ENCODE measurements at regions not wholly inside any gene's neighbourhood (a gene's known extent, or its start where the extent isn't known, plus 50 kb on each side); places are given as distances from the start of the nearest gene placed in this dataset.

DNA sequence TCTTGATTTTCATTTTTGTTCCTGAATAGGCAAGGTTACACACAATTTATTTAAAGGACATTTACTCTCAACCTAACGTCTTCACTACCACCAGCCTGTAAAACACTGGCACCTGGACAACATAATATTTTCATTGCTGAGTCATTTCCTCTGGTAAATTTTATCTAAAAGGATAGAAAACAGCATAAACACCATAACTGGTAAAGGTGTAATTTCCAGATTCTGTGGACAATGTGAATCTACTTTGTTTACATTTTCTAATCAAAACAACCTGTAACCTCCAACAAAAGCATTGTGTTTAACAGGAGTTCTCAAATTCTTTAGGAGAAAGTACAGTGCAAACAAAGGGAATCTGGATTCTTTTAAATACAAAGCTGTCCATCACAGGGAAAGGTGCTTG lies 472.0 kb upstream of the AKR1E2 start:
- Histone ChIP-seq H3K4me3 (ENCODE audit: low read length) (no peak overlapping the region), H3K27me3 (ENCODE audit: insufficient read depth, low read length) (no peaks in the 10 kb centered on the region), H3K4me1 (ENCODE audit: insufficient read depth, low read length) (no peaks in the 10 kb centered on the region), H3K9me3 (ENCODE audit: low read depth, low read length) (no peaks in the 10 kb centered on the region)

DNA sequence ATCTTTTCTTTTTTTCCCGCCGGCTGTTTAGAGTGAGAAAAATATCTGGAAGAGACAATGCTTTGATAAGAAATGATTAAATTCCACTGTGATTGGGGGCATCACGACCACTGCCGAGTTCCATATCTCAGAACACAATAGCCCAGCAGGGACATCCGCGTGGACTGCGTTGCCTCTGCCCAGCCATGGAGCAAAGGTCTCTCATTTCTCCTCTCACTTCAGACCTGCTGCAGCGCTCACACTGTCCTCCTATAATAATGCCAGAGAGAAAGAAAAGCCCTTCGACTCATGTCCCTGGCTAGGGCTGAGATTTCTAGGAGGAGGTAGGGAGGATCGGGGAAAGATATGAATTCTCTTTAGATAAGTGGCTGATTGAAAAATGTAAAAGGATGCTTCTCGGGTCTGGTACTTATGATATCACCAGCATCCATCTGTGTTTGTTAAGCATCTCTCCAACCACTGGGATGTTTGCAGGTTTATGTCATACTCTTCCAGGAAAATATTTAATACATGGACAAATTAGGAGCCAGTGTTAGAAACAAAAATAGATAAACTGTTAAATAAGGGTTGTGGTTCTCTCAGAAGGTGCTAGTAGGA lies 472.9 kb upstream of the AKR1E2 start:
- no peaks in the 10 kb centered on the region for H3K9me3 ChIP-seq (ENCODE audit: low read depth, low read length)

DNA sequence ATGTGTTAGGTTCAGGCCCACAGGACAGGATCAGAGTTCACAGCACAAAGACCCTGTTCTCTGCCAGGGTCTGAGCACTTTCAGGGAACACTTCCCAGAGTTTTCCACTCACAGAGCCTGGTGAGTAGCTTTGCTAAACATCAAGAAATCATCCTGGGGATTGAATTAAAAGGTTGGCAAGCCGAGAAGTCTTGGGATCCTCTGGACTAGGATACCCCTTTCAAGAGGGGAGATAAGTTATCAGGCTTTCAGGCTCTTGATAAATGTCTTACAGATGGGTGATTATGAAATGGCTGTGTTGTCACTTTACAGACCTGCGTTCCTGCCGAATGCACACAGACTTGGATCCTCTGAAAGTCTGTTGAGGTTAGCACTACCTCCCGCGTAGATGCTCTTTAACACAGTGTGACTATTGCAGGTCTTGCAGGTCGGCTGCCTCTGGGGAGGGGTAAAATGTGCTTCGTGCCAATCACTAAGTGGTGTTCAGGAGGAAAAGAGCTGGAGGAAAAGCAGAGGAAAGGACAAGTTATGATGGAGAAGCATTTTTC lies 473.5 kb upstream of the AKR1E2 start:
- no peaks in the 10 kb centered on the region for H3K9me3 ChIP-seq (ENCODE audit: low read depth, low read length)
- no peak overlapping the region for H3K4me3 ChIP-seq (ENCODE audit: low read length)
- no peaks in the 10 kb centered on the region for H3K27me3 ChIP-seq (ENCODE audit: insufficient read depth, low read length)
- H3K4me1 ChIP-seq (ENCODE audit: insufficient read depth, low read length), result no peaks in the 10 kb centered on the region

More for the DNA sequence above, 472.9 kb upstream of the AKR1E2 start:
- Histone ChIP-seq H3K4me3 (ENCODE audit: low read length) (no peak overlapping the region), H3K27me3 (ENCODE audit: insufficient read depth, low read length) (no peaks in the 10 kb centered on the region), H3K4me1 (ENCODE audit: insufficient read depth, low read length) (no peaks in the 10 kb centered on the region)

DNA sequence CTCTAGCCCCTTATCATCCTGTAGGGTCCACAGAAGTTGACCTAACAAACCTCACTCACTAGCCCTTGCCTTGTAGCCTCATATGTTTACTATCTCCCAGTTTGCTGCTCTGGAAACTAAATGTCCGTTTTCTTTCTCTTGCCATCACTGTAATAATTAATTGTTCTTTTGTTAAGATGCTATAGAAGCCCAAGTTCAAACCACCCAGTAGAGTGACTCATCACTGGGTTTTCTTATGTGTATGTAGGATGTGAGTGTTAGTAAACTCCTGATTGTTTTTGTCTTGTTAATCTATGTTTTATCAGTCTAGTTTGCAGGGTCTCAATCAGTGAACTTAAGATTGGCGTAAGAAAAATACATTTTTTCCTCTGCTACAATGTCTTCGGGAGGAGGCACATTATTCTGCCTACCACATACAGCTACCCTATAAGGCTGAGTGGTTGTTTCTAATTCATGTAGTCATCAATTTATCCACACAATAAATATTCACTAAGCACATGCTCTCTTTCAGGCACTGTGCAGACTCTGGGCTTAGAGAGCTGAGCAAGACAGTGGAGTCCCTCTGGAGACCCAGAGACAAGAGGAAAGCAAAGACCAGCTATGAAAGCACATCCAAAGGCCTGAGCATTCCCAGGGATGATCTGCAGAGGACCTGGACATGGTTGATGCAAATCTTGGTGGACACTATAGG lies 474.1 kb upstream of the AKR1E2 start:
- no peaks in the 10 kb centered on the region for H3K27me3 ChIP-seq (ENCODE audit: insufficient read depth, low read length)

DNA sequence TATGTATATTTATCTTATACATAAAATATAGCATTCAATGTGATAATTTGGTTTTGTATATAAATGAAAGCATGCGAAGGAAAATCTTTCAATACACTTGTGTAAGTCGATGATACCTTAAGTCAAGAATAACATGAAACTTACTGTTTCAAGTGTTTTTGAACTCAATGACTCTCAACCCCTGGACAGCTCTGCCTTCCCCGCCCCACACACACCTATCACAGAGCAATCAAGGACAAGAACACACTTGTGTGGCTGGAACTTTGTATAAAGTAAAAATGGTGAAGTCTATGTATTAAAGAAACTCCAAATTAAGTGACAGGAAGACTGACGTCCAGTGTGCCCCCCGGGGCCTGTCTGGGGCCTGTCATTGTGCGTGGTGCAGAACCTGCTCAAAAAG lies 478.6 kb upstream of the AKR1E2 start:
- Histone ChIP-seq H3K27me3 (ENCODE audit: insufficient read depth, low read length) (no peaks in the 10 kb centered on the region), H3K4me3 (ENCODE audit: low read length) (no peak overlapping the region), H3K4me1 (ENCODE audit: insufficient read depth, low read length) (no peaks in the 10 kb centered on the region), H3K9me3 (ENCODE audit: low read depth, low read length) (no peaks in the 10 kb centered on the region)

More for the DNA sequence above, 474.1 kb upstream of the AKR1E2 start:
- Histone ChIP-seq H3K9me3 (ENCODE audit: low read depth, low read length) (no peaks in the 10 kb centered on the region), H3K4me3 (ENCODE audit: low read length) (no peak overlapping the region), H3K4me1 (ENCODE audit: insufficient read depth, low read length) (no peaks in the 10 kb centered on the region)

DNA sequence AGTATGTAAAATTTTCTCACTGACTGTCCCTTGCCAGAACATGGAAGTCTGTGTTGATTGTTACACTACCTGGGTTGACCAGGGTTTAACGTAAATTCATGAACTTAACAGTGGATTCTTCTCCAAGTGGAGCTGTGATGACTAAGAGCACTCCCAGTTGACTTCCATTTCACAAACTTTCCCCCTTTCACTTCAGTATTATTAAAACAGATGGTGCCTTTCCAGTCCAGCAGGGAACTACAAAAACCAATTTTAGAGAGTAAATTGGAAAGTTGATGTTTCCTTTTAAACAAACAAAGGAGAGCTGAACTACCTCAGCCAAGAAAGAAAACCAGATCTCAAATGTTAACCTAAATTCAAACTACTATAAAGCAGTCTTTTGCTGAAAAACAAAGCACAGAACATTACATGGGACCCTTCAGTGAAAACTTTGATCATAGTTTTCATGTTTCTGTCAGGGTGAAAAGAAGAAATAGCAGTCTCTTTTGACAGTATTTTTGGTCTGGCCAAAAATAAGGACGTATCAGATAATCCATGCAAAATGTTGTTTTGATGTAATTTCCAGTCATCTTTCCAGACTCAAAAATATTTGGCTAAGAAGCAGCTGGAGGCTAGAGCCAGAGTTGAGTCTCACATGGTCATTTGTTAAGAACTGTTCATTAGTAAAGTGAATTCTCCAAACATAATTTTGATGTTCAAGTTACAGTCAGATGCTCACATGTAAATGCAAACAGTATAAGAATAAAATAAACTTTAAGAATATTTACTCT lies 479.9 kb upstream of the AKR1E2 start:
- Histone ChIP-seq H3K27me3 (ENCODE audit: insufficient read depth, low read length) (no peaks in the 10 kb centered on the region), H3K4me1 (ENCODE audit: insufficient read depth, low read length) (no peaks in the 10 kb centered on the region), H3K4me3 (ENCODE audit: low read length) (no peak overlapping the region), H3K9me3 (ENCODE audit: low read depth, low read length) (no peaks in the 10 kb centered on the region)

DNA sequence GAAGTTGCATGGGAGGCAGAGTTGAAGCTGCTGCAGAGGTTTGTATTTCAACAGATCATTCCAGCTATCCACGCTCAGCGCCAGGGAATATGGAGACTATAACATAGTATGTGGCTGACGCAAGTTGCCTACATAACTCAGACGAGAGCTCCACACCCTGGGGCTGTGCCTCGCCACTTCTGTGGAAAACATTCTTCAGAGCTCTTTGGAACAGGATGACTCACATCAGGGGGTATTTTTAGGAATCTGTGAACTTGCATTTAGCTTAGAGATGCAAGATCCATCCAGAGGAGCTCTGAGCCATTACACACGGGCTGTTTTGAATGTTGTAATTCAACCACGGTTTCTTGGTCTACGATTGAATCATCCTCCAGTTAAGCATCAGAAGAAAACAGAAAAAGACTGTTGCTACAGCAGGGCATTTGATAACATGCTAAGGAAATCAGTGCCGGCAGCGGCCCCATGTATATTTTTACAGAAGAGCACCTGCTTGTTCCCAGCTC lies 481.5 kb upstream of the AKR1E2 start:
- H3K27me3 ChIP-seq (ENCODE audit: insufficient read depth, low read length), result no peaks in the 10 kb centered on the region
- H3K9me3 ChIP-seq (ENCODE audit: low read depth, low read length), result no peaks in the 10 kb centered on the region
- H3K4me3 ChIP-seq (ENCODE audit: low read length), result no peak overlapping the region
- no peaks in the 10 kb centered on the region for H3K4me1 ChIP-seq (ENCODE audit: insufficient read depth, low read length)

DNA sequence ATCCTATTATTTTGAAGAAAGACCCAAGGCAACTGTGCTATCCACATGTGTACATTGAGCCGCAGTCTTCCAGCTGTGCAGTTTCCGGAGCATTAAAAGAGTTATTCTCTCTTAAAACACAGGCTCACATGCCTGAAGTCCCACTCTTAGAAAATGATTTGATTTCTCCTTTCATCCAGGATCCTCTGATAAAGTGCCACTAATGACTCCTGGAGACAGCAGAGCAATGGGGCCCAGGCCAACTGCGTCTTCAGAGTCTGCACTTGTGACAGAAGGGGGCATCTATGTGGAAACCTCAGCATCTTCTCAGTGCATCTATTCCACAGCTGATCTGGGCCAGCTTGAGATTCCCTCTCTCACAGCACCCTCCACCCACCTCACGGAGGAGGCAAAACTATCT lies 482.1 kb upstream of the AKR1E2 start:
- H3K4me1 ChIP-seq (ENCODE audit: insufficient read depth, low read length), result no peaks in the 10 kb centered on the region
- no peaks in the 10 kb centered on the region for H3K27me3 ChIP-seq (ENCODE audit: insufficient read depth, low read length)
- H3K4me3 ChIP-seq (ENCODE audit: low read length), result no peak overlapping the region
- H3K9me3 ChIP-seq (ENCODE audit: low read depth, low read length), result no peaks in the 10 kb centered on the region

DNA sequence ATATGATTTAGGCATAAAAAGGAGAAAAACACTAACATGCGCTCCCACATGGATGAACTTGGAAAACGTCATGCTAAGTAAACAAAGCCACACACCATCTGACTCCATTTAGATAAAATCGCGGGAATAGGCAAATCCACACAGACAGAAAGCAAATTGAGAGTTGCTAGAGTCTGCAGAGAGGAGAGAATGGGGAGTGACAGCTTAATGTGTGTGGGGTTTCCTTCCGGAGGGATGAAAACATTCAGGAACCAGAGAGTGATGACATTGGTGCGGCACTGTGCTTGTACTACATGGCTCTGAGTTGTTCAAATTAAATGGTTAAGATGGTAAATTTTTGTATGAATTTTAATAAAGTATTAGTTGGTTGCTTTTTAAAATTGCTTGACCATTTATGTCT lies 482.9 kb upstream of the AKR1E2 start:
- no peaks in the 10 kb centered on the region for H3K27me3 ChIP-seq (ENCODE audit: insufficient read depth, low read length)
- no peak overlapping the region for H3K4me3 ChIP-seq (ENCODE audit: low read length)
- H3K9me3 ChIP-seq (ENCODE audit: low read depth, low read length), result no peaks in the 10 kb centered on the region
- no peaks in the 10 kb centered on the region for H3K4me1 ChIP-seq (ENCODE audit: insufficient read depth, low read length)

DNA sequence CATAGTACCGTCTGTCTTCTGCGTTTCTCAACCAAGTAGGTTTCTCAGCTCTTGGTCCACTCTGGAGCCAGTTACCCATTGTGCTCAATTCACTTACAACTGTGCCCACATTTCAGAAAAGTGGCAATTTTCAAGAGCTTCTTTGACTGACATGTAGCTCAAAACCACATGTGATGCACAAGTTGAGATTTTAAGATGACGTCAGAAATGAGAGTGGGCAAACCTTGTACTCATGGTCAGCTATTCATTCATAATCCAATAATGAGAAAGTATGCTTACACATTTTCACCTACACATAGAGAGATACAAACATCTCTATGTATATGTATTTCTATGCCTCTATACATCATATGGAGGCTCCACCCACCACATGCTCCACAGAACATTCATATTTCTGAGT lies 487.2 kb upstream of the AKR1E2 start:
- Histone ChIP-seq H3K27me3 (ENCODE audit: insufficient read depth, low read length) (no peaks in the 10 kb centered on the region), H3K4me3 (ENCODE audit: low read length) (no peak overlapping the region), H3K4me1 (ENCODE audit: insufficient read depth, low read length) (no peaks in the 10 kb centered on the region), H3K9me3 (ENCODE audit: low read depth, low read length) (peaks cover 9% of the 10 kb centered on the region)

DNA sequence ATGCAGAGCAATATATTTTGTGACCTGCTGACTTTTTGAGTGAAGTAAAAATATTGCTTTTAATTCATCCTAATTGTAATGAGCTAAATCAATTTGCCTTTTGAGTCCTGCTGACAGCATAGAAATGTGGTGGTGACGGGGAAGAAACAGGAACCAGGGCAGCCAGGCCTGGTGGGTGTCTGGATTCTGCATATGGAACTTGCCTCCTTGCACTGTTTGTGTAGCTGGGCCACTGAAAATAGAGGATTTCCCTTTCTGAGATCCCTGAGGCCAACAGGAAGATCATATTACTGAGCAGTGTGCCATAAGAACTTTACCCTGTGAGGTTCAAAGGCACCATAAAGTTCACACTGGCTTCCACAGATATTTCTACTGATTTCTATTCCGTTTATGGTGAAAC lies 488.4 kb upstream of the AKR1E2 start:
- Histone ChIP-seq H3K9me3 (ENCODE audit: low read depth, low read length) (peaks cover 21% of the 10 kb centered on the region), H3K4me1 (ENCODE audit: insufficient read depth, low read length) (no peaks in the 10 kb centered on the region), H3K4me3 (ENCODE audit: low read length) (no peak overlapping the region), H3K27me3 (ENCODE audit: insufficient read depth, low read length) (no peaks in the 10 kb centered on the region)

DNA sequence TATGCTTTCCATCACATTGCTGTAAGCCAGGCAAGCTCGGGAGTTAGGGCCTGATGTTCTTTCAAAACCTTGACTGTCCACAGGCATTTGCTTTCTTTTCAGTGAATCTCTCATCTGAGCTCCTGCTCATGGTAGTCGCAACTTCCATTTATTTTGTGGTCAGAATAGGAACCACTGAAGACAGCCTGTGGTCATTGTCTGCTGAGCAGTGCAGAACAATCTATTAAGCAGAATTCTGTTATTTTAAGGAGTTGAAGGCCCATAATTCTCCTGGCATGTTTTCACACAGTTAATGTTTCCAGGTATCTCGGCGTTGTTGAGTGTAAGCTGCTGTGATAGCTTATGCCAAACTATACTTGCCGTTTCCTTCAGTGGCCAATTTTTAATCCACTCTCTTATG lies 491.1 kb upstream of the AKR1E2 start:
- Histone ChIP-seq H3K9me3 (ENCODE audit: low read depth, low read length) (peaks cover 31% of the 10 kb centered on the region), H3K4me1 (ENCODE audit: insufficient read depth, low read length) (no peaks in the 10 kb centered on the region), H3K4me3 (ENCODE audit: low read length) (no peak overlapping the region), H3K27me3 (ENCODE audit: insufficient read depth, low read length) (no peaks in the 10 kb centered on the region)

DNA sequence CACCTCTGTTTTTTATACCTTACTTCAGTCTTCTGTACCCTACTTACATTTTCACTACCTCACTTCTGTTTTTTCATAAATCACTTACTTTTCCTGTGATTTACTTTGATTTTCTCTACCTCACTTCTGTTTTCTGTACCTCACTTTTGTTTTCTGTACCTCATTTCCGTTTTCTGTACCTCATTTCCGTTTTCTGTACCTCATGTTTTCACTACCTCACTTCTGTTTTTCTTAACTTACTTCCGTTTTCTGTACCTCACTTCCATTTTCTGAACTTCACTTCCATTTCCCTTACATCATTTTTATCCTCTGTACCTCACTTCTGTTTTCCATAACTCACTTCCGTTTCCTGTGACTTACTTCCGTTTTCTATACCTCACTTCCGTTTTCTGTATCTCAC lies 492.0 kb upstream of the AKR1E2 start:
- no peak overlapping the region for H3K4me3 ChIP-seq (ENCODE audit: low read length)
- peaks cover 31% of the 10 kb centered on the region for H3K9me3 ChIP-seq (ENCODE audit: low read depth, low read length)
- H3K27me3 ChIP-seq (ENCODE audit: insufficient read depth, low read length), result no peaks in the 10 kb centered on the region
- H3K4me1 ChIP-seq (ENCODE audit: insufficient read depth, low read length), result no peaks in the 10 kb centered on the region

DNA sequence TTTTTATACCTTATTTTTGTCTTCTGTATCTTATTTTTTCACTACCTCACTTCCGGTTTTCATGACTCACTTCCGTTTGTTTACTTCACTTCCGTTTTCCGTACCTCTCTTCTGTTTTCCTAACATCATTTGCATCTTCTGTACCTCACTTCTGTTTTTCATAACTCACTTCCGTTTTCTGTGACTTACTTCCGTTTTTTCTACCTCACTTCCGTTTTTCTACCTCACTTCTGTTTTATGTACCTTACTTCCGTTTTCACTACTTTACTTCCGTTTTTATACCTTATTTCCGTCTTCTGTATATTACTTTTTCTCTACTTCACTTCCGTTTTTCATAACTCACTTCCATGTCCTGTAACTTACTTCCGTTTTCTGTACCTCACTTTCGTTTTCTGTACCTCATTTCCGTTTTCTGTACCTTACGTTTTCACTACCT lies 492.5 kb upstream of the AKR1E2 start:
- no peak overlapping the region for H3K4me3 ChIP-seq (ENCODE audit: low read length)
- no peaks in the 10 kb centered on the region for H3K27me3 ChIP-seq (ENCODE audit: insufficient read depth, low read length)
- no peaks in the 10 kb centered on the region for H3K4me1 ChIP-seq (ENCODE audit: insufficient read depth, low read length)
- H3K9me3 ChIP-seq (ENCODE audit: low read depth, low read length), result peaks cover 31% of the 10 kb centered on the region

DNA sequence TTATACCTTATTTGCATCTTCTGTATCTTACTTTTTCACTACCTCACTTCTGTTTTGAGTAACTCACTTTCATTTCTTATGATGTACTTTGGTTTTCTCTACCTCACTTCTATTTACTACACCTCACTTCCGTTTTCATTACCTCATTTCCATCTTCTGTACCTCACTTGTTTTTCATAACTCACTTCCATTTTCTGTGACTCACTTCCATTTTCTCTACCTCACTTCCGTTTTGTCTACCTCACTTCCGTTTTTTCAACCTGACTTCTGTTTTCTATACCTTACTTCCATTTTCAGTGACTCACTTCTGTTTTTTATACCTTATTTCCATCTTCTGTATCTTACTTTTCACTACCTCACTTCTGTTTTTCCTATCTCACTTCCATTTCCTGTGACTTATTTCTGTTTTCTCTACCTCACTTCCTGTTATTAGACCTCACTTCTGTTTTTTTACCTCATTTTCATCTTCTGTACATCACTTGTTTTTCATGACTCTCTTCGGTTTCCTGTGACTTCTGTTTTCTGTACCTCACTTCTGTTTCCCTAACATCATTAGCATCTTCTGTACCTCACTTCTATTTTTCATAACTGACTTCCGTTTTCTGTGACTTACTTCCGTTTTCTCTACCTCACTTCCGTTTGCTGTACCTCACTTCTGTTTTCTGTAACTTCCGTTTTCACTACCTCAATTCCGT lies 493.1 kb upstream of the AKR1E2 start:
- H3K9me3 ChIP-seq (ENCODE audit: low read depth, low read length), result peaks cover 31% of the 10 kb centered on the region
- no peak overlapping the region for H3K4me3 ChIP-seq (ENCODE audit: low read length)
- H3K4me1 ChIP-seq (ENCODE audit: insufficient read depth, low read length), result no peaks in the 10 kb centered on the region
- no peaks in the 10 kb centered on the region for H3K27me3 ChIP-seq (ENCODE audit: insufficient read depth, low read length)

Data from mononuclear cell (primary cell).